Left renal pelvis (tissue), 4 donors: ENCODE measurements at regions not wholly inside any gene's neighbourhood (a gene's known extent, or its start where the extent isn't known, plus 50 kb on each side); places are given as distances from the start of the nearest gene placed in this dataset.
"Not testable (repeated sequence)": the region's sequence is repeated elsewhere in the genome, so short reads cannot be mapped to it uniquely, and the experiment has no call there.

Experiments
- DNase-seq, 4 donors: peaks; one replicate each; pipeline ENCODE4 v3.0.0-alpha.2; 2013; ENCODE audit warnings: low read depth in 4 of 4, low spot score in 3 of 4

GRCh38 chr6:71810880-71811279 is 75.5 kb upstream of the RIMS1 start:
- no peak for DNase-seq

DNA sequence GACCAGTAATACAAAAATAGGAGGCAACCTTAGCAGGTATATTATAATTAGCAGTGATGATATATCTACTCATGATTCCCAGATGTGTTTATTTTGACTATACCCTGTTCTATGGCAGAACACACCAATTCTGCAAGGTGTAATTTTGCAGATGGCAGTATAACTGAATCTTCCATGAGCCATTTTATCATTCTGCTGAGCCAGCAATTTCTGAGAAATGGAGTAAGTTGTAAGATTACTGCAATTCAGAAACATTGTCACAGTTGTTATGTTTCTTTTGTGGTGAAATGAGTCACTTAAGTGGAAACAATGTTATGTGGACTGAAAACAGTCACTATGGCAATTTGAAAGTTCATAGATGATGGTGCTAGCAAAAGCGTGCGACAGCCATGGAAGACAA is 63.7 kb upstream of the RIMS1 start:
- DNase-seq: no peak

GRCh38 chr6:71832110-71832764 is 54.1 kb upstream of the RIMS1 start:
- not testable (repeated sequence) for DNase-seq
